Superior temporal gyrus (tissue), 1 donor: ENCODE measurements at regions not wholly inside any gene's neighbourhood (a gene's known extent, or its start where the extent isn't known, plus 50 kb on each side); places are given as distances from the start of the nearest gene placed in this dataset.
"Not testable (repeated sequence)": the region's sequence is repeated elsewhere in the genome, so short reads cannot be mapped to it uniquely, and the experiment has no call there.

ENCODE experiments used
- DNase-seq: peaks from one replicate; pipeline ENCODE4 v3.0.0-alpha.2; 2016; ENCODE audit errors: extremely low spot score

- no peak for DNase-seq
Observed at GRCh38 chr17:34081269-34081668, 173.8 kb upstream of the CCL2 start.

- no peak for DNase-seq
Observed at GRCh38 chr17:34082404-34082803, 172.7 kb upstream of the CCL2 start.

DNA sequence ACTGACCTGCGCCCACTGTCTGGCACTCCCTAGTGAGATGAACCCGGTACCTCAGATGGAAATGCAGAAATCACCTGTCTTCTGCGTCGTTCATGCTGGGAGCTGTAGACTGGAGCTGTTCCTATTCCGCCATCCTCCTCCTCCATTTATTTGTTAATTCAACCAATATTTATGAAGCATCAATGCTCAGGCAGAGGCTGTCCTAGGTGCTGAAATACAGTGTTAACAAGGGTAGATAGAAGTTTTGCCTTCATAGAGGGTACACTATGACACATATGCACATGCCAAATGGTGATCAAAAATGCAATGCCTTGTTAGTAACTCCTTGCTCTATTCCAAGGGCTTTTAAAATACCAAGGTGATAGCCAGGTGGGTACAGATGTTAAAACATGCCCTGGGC lies 166.0 kb upstream of the CCL2 start:
- DNase-seq = not testable (repeated sequence)

DNA sequence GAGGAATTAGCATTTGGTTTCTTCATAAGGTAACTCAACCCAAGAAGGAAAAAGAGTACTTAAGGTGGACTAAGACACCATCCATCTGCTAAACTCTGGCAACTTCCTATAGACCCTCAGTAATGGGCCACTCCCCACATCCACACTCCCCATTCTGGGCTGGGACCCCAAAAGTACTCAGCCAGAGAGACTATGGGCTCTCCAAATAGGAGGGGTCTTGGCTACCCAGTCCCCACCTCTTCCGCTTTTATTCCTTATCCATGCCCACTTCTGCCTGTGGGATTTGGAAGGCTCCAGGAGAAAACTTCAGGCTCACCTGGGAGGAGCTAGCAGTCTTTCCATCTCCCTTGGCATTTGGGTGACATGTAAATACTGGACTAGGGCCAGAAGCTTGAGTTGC lies 164.5 kb upstream of the CCL2 start:
- no peak for DNase-seq

DNA sequence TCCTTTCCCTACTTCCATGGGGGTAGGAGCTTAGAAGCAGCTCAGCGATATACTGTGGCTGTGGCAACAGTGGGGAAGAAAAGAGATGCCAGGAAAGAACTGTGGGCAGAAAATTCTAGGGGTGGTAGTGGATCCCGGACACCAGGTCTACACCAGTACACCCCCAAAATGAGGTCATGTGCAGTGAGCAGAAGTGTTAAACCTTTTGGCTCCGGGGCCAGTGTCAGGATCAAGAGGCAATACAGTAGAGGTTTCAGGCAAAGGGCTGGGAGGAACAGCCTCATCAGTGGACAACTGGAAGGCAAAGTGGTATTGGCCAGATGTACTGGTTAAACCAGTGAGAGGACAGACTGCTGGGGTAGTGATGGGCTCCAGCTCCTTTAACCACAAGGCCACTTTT lies 163.1 kb upstream of the CCL2 start:
- no peak for DNase-seq

DNA sequence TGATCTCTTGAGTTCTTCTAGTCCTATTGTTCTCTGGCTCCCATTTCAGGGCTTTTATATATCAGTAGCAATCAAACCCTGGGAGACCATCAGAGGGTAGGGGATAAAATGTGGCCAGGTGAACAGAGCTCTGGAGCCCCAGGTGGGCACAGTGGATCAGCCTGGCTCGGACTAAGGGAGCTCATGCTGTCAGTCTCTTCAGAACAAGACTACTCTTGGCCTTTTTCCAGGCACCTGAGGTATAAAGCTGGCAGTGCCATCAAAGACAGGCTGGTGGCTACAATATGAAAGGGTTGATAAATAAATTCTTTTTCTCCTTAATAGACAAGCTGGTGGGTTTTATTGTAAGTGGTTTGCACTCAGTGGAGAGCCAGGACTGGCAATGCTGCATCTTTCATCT lies 160.0 kb upstream of the CCL2 start:
- DNase-seq = no peak

- no peak for DNase-seq
Observed at GRCh38 chr17:34098699-34099098, 156.4 kb upstream of the CCL2 start.

DNA sequence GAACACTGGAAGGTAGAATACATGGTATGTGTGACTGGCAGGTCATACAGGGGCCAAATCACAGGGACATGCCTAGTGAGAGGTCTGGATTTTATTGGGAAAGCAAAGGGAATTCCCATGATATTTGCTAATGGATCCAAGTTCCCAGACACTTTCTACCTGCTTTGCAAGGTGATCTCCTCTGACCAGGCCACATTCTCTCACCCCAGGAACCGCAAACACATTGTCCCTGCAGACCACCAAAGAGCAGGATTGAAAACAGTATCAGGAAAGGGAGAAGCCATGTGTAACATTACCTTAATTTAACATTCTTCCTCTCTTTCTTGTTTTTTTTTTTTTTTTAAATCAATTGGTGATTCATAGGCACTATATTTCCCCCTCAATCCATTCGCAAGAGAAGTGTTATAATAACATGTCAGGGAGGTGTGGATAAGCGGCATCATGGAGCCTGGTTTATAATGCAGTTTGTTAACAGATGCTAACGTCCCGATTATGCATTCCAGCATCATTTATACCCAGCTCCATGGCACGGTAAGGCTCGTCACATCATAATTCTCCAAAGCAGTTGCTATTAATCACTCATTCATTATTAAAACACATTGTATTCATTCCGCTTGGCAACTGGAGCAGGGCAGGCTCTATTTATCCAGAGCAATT lies 155.1 kb upstream of the CCL2 start:
- no peak for DNase-seq

DNA sequence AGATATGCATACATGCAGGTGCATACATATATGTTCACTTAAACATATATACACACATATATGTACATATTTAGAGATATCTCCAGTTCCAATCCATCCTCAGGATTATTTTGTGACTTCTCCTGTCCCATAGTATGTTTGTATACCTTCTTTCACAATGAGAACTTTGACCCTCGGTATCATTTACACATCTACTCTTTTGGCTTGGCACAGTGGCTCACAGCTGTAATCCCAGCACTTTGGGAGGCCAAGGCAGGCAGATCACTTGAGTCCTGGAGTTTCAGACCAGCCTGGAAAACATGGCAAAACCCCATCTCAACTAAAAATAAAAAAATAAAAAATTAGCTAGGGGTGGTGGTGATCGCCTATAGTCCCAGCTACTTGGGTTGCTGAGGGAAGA lies 148.1 kb upstream of the CCL2 start:
- no peak for DNase-seq

DNA sequence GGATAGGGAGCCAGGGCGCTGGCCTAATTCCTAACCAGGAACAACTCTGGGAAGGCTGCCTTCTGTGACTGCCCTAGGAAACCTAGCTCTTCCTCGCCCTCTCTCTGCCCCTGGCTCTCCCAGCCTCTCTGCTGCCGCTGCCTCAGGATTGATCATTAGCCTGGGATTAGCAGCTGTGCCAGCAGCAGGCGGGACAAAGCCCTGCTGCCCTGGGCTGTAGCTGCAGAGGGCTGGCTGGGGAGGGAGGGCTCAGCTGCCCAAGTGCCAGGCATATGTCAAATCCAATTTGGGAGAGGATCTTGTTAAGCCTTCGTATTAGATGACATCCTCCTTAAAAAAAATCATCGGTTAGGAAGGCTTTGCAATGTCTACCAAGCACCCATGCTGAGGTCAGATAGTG lies 144.8 kb upstream of the CCL2 start:
- no peak for DNase-seq

DNA sequence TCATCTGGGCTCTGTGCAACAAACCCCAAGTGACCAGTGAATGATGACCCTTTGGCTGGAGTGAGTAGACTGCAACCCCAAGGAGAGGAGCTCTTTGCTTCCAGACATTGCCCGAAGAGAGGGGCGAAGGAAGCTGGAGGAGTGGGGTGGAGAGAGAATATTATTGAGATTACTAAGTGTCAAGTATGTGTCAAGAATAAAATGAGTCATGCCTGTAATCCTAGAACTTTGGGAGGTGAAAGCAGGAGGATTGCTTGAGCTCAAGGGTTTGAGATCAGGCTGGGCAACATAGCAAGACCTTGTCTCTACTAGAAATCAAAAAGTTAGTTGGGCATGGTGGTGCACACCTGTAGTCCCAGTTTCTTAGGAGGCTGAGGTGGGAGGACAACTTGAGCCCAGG lies 142.0 kb upstream of the CCL2 start:
- no peak for DNase-seq

GRCh38 chr17:34114174-34114573 lies 140.9 kb upstream of the CCL2 start:
- no peak for DNase-seq

DNA sequence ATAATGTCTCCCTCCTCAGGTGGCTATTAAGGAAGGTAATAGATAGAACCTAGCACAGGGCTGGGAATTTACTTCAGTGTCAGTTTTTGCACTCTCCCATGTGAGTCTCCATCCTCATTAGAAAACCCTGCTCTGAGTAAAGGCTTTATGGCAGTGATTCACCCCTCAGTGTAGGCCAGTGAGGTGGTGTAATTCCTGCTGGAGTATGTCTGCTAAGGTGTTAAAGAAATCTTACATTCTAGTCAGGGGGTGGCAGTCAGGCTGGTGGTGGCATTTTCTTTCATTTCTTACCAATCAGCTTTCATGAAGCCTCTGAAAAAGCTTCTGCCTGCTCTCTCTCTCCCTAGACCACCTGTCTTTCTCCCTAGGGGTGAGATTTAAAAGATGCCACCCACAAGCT lies 138.8 kb upstream of the CCL2 start:
- DNase-seq = no peak

DNA sequence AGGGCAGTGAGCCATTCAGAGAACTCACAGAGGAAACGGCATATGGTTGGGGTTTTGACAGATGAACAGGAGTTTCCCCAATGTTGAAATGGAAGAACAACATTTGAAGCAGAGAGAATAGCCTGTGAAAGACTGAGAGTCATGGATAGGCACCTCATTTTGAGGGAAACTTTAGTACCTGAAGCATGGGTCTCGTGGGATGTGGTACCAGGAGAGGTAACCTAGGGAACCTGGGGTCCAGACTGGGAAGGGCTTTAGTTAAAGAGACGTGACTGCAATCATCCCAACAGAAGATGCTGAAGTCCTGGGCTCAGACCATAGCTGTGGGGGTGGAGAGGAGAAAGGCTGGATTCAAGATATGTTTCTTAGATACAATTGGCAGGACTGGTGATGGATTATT lies 137.8 kb upstream of the CCL2 start:
- no peak for DNase-seq

DNA sequence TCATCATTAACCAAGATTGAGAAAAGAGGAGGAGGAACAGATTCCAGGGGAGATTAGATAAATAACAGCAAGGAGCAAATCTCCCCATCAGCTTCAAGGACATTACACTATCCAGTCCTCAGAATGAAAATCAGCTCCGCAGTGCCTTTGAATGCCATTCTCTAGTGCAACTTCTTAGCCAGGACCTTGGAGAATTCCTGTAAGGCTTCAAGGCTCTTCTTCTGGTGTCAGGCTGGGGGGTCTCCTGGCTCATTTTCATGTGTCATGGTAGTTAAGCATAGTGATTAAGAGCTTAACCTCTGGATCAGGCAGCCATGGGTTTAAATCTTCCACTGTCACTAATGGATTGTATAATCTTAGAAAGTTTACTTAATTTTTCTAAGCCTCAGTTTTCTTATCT lies 137.3 kb upstream of the CCL2 start:
- DNase-seq = no peak

GRCh38 chr17:34118564-34118963 lies 136.5 kb upstream of the CCL2 start:
- no peak for DNase-seq

GRCh38 chr17:34121311-34121710 lies 133.8 kb upstream of the CCL2 start:
- no peak for DNase-seq

DNA sequence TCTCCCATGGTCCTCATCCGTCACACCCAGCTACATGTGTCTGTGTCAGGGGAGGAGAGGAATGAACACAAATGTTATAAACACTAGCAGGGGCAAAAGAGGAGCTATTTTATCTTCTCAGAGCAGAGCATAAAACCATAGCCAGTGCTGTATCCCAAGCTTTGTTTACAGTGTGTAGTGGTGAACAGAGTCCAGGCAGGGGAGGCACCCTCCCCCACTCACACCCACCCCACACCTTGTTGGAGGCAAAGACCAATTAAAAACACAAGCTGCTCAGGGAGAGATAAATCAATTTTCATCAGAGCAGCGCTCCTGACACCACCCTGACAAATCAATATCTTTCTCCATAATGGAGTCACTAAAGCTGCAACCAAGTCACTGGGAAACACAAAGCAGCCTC lies 132.6 kb upstream of the CCL2 start:
- no peak for DNase-seq

- DNase-seq = no peak
Observed at GRCh38 chr17:34125010-34125409, 130.1 kb upstream of the CCL2 start.

DNA sequence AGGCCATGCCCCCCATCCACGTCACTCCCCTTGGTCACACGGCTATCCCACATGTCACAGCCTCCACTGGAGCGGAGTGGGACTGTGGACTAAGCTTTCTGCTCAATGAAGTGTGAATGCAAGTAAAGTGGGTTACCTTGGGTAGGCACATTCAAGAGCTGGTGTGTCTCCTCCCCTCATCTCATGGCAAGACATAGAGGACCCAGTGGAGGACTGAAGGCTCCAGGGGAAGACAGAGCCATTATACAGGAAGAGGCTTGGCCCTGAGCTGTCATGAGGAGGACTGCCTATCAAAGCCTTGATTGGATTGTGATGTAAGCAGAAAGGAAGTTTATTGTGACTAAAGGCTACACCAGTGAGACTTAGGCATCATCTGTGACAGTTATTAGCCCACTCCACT lies 129.2 kb upstream of the CCL2 start:
- DNase-seq = no peak

GRCh38 chr17:34126496-34126895 lies 128.6 kb upstream of the CCL2 start:
- DNase-seq = no peak

GRCh38 chr17:34126965-34127364 lies 128.1 kb upstream of the CCL2 start:
- DNase-seq = no peak

DNA sequence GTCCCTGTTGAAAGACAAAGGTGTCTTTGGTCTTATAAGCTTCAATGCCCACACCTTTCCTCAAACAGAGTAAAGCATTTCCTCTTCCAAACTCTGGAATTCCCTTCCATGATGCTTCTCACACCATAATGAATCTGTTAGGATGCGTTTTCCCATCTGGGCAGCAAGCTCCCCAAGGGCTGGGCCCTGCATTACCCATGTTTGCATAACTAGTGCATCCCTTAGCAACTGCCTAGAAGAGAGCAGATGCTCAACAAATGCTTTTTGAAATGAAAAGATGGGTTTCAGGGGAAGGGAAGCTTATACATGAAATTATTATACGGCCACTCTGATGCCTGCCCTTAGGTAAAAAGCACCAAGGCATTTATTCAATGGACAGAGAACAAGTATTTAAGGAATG lies 124.5 kb upstream of the CCL2 start:
- no peak for DNase-seq

DNA sequence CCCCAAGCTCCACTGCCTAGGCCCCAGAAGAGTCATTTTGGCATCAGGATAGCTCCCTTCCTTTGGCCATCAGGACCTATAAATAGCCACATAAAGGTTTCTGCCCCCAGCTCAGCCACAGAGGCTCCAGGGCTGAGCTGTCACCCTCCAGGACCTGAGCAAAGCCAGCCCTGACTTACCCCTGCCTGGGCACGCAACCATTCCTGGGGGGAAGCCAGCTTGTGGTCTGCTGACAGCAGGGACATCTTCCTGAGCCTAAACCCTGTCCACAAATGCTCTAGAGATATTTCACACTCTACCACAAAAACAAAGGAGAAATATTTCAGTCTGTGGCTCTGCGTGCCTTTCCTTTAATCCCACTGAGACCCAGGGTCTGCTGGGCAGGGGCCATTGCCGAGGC lies 123.7 kb upstream of the CCL2 start:
- no peak for DNase-seq

DNA sequence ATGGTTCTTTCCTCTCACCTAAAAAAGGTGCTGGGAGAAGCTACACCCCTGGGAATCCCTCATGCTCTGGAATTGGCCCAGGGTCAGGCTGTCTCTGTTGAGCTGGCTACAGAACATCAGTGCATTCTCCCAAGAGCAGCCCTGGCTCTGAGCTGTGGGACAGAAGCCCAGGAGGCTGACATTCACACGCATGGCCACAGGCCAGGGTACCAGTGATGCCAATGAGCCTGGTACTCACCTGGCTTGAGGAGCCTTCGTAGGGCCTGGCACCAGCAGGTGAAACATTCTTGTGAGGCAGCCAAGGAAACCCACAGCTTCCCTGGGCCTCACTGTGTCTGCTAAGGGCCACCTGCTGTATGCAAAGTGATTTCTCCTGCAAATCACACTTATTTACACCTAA lies 121.7 kb upstream of the CCL2 start:
- DNase-seq = no peak
